WTC11 (cell line): ENCODE measurements at regions not wholly inside any gene's neighbourhood (a gene's known extent, or its start where the extent isn't known, plus 50 kb on each side); places are given as distances from the start of the nearest gene placed in this dataset.

Source experiments
- ETV6 ChIP-seq: sonication (generic); formaldehyde crosslinking; IDR thresholded peaks from 2 replicates; pipeline ENCODE4 v1.8.1; 2022; ENCODE audit warnings: mild to moderate bottlenecking, missing genetic modification reagents
- JUN ChIP-seq: sonication (generic); formaldehyde crosslinking; IDR thresholded peaks from 2 replicates; pipeline ENCODE4 v1.8.0; 2023; ENCODE audit warnings: mild to moderate bottlenecking, missing genetic modification reagents
- RELA ChIP-seq: sonication (generic); formaldehyde crosslinking; IDR thresholded peaks from 2 replicates; pipeline ENCODE4 v1.8.1; 2022; ENCODE audit warnings: missing genetic modification reagents, mild to moderate bottlenecking, borderline replicate concordance
- SP1 ChIP-seq: sonication (generic); formaldehyde crosslinking; conservative IDR thresholded peaks from 2 replicates; pipeline ENCODE4 v1.8.1; 2022; ENCODE audit warnings: missing genetic modification reagents
- TF ChIP-seq, protein P1 (sequence below): sonication (generic); formaldehyde crosslinking; conservative IDR thresholded peaks from 2 replicates; pipeline ENCODE4 v1.8.1; 2022; ENCODE audit warnings: mild to moderate bottlenecking, missing genetic modification reagents
- TF ChIP-seq, protein P2 (sequence below): fragments of 200-600 bp; IDR thresholded peaks from 2 replicates; pipeline ENCODE4 v1.8.0; 2022; ENCODE audit warnings: antibody characterized with exemption
- TF ChIP-seq, protein P3 (sequence below): sonication (generic); formaldehyde crosslinking; IDR thresholded peaks from 2 replicates; pipeline ENCODE4 v1.8.0; 2023; ENCODE audit warnings: missing genetic modification reagents
- TF ChIP-seq, protein P4 (sequence below): sonication (generic); formaldehyde crosslinking; IDR thresholded peaks from 2 replicates; pipeline ENCODE4 v1.8.1; 2022; ENCODE audit warnings: missing genetic modification reagents, borderline replicate concordance

DNA sequence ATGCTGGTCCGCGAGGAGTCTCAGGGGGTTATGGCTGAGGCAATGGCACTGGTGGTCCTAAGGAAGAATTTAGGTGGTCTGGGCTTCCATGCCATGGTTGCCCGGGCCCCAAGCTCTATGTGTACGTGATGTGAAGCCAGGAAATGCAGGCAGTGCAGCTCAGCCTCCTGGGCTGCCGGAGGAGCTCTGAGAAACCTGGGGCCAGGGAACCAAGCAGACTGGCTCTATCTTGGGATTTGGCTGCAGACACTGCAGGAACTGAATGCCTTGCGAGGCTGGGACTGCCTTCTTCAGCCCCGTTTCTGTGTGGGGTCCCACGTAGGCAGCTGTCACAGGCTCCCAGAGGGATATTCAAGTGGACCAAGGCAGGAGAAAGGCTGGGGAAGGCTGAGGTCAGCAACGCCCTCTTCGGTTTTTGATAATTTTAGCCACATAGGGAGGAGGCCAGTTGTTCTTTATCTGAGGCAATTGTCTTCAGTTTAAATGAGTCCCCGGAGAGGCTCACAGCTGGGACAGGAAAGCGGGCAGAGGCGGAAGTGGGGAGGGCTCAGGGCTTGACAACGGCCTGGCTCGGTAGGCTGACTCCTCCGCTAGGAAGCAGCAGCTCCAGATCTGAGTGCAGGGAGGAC lies 77.7 kb downstream of the RHOB start:
- TF ChIP-seq SP1 (CRISPR knock-in tag): no peak
- TF ChIP-seq, protein P1, sequence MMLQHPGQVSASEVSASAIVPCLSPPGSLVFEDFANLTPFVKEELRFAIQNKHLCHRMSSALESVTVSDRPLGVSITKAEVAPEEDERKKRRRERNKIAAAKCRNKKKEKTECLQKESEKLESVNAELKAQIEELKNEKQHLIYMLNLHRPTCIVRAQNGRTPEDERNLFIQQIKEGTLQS (CRISPR knock-in tag): no peak
- TF ChIP-seq JUN (CRISPR knock-in tag): no peak
- TF ChIP-seq RELA (CRISPR knock-in tag): no peak
- TF ChIP-seq, protein P2, sequence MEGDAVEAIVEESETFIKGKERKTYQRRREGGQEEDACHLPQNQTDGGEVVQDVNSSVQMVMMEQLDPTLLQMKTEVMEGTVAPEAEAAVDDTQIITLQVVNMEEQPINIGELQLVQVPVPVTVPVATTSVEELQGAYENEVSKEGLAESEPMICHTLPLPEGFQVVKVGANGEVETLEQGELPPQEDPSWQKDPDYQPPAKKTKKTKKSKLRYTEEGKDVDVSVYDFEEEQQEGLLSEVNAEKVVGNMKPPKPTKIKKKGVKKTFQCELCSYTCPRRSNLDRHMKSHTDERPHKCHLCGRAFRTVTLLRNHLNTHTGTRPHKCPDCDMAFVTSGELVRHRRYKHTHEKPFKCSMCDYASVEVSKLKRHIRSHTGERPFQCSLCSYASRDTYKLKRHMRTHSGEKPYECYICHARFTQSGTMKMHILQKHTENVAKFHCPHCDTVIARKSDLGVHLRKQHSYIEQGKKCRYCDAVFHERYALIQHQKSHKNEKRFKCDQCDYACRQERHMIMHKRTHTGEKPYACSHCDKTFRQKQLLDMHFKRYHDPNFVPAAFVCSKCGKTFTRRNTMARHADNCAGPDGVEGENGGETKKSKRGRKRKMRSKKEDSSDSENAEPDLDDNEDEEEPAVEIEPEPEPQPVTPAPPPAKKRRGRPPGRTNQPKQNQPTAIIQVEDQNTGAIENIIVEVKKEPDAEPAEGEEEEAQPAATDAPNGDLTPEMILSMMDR: no peak
- TF ChIP-seq, protein P3, sequence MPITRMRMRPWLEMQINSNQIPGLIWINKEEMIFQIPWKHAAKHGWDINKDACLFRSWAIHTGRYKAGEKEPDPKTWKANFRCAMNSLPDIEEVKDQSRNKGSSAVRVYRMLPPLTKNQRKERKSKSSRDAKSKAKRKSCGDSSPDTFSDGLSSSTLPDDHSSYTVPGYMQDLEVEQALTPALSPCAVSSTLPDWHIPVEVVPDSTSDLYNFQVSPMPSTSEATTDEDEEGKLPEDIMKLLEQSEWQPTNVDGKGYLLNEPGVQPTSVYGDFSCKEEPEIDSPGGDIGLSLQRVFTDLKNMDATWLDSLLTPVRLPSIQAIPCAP: no peak
- TF ChIP-seq ETV6 (CRISPR knock-in tag): no peak
- TF ChIP-seq, protein P4, sequence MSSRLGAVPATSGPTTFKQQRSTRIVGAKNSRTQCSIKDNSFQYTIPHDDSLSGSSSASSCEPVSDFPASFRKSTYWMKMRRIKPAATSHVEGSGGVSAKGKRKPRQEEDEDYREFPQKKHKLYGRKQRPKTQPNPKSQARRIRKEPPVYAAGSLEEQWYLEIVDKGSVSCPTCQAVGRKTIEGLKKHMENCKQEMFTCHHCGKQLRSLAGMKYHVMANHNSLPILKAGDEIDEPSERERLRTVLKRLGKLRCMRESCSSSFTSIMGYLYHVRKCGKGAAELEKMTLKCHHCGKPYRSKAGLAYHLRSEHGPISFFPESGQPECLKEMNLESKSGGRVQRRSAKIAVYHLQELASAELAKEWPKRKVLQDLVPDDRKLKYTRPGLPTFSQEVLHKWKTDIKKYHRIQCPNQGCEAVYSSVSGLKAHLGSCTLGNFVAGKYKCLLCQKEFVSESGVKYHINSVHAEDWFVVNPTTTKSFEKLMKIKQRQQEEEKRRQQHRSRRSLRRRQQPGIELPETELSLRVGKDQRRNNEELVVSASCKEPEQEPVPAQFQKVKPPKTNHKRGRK: no peak
